Naive B cell (primary cell): ENCODE measurements at regions not wholly inside any gene's neighbourhood (a gene's known extent, or its start where the extent isn't known, plus 50 kb on each side); places are given as distances from the start of the nearest gene placed in this dataset.

Source experiments
- ATAC-seq, 2 donors: fragments of 150-1000 bp; cut with Tn5 transposase; 2 replicates each; pipeline ENCODE4 v1.10.0; 2021; ENCODE audit warnings: low read depth in 2 of 2, mild to moderate bottlenecking in 2 of 2, moderate library complexity in 2 of 2
- DNase-seq: peaks from one replicate; pipeline ENCODE4 v3.0.0; 2022
- H3K27ac Mint-ChIP-seq, 6 donors: one replicate each; pipeline ENCODE4 v1.8.0; 2020 to 2022; ENCODE audit warnings: mild to moderate bottlenecking in 6 of 6, mixed read lengths in 6 of 6, moderate library complexity in 5 of 6, inconsistent platforms in 2 of 6
- H3K27me3 Mint-ChIP-seq, 3 donors: one replicate each; pipeline ENCODE4 v1.8.0; 2021 to 2022; ENCODE audit warnings: mixed read lengths in 3 of 3, mild to moderate bottlenecking in 1 of 3
- H3K36me3 Mint-ChIP-seq, 2 donors: one replicate each; pipeline ENCODE4 v1.8.0; 2020 to 2022; ENCODE audit warnings: mixed read lengths in 2 of 2, inconsistent platforms in 1 of 2, mild to moderate bottlenecking in 1 of 2
- H3K4me1 Mint-ChIP-seq, 3 donors: one replicate each; pipeline ENCODE4 v1.8.0; 2020 to 2022; ENCODE audit warnings: mixed read lengths in 3 of 3, inconsistent platforms in 1 of 3, mild to moderate bottlenecking in 1 of 3, moderate library complexity in 1 of 3
- H3K4me3 Mint-ChIP-seq, 8 donors: one replicate each; pipeline ENCODE4 v1.8.0; 2020 to 2022; ENCODE audit warnings: mild to moderate bottlenecking in 8 of 8, mixed read lengths in 8 of 8, moderate library complexity in 8 of 8, inconsistent platforms in 2 of 8
- H3K9me3 Mint-ChIP-seq, 7 donors: one replicate each; pipeline ENCODE4 v1.8.0; 2020 to 2022; ENCODE audit warnings: mixed read lengths in 7 of 7, mild to moderate bottlenecking in 5 of 7, inconsistent platforms in 2 of 7, moderate library complexity in 1 of 7

GRCh38 chr2:238971318-238972145 lies 123.6 kb downstream of the TWIST2 start:
- ATAC-seq (no peak), DNase-seq (no peak)
- no peak overlapping the region for H3K4me3 Mint-ChIP-seq
- H3K4me1 Mint-ChIP-seq: peaks cover 0 to 3% (median 0%) of the 10 kb centered on the region in 3 donors
- peaks cover 4 to 26% (median 14%) of the 10 kb centered on the region in 7 donors for H3K9me3 Mint-ChIP-seq
- peaks cover 7 to 46% (median 24%) of the 10 kb centered on the region in 3 donors for H3K27me3 Mint-ChIP-seq
- H3K36me3 Mint-ChIP-seq: peaks cover 5 to 12% of the 10 kb centered on the region in 2 donors
- H3K27ac Mint-ChIP-seq: no peak overlapping the region

GRCh38 chr2:238972146-238972445 lies 124.2 kb downstream of the TWIST2 start:
- Mint-ChIP-seq H3K9me3 (peaks cover 4 to 31% (median 16%) of the 10 kb centered on the region in 7 donors), H3K36me3 (peaks cover 5 to 12% of the 10 kb centered on the region in 2 donors), H3K27me3 (peaks cover 5 to 46% (median 24%) of the 10 kb centered on the region in 3 donors), H3K4me3 (peak overlapping the region in 1 of 8 donors; percentile 34), H3K4me1 (peaks cover 0 to 3% (median 0%) of the 10 kb centered on the region in 3 donors), H3K27ac (no peak overlapping the region)
- ATAC-seq (no peak), DNase-seq (no peak)

- ATAC-seq: no peak
- H3K4me1 Mint-ChIP-seq: no peaks in the 10 kb centered on the region
Observed at GRCh38 chr2:238973038-238973739, 125.3 kb downstream of the TWIST2 start.

GRCh38 chr2:238974081-238974480 lies 126.2 kb downstream of the TWIST2 start:
- H3K36me3 Mint-ChIP-seq: peaks cover 5 to 12% of the 10 kb centered on the region in 2 donors
- H3K27me3 Mint-ChIP-seq: peaks cover 7 to 38% (median 24%) of the 10 kb centered on the region in 3 donors
- H3K9me3 Mint-ChIP-seq: peaks cover 4 to 31% (median 16%) of the 10 kb centered on the region in 7 donors
- DNase-seq (no peak), ATAC-seq (no peak)
- H3K4me1 Mint-ChIP-seq: no peaks in the 10 kb centered on the region
- H3K27ac Mint-ChIP-seq: no peak overlapping the region
- no peak overlapping the region for H3K4me3 Mint-ChIP-seq

More at GRCh38 chr2:238973038-238973739, 125.3 kb downstream of the TWIST2 start:
- Mint-ChIP-seq H3K4me3 (no peak overlapping the region), H3K9me3 (peaks cover 4 to 31% (median 16%) of the 10 kb centered on the region in 7 donors), H3K36me3 (peaks cover 5 to 12% of the 10 kb centered on the region in 2 donors), H3K27me3 (peaks cover 3 to 38% (median 24%) of the 10 kb centered on the region in 3 donors), H3K27ac (no peak overlapping the region)
- DNase-seq: no peak

- peaks cover 7 to 41% (median 22%) of the 10 kb centered on the region in 3 donors for H3K27me3 Mint-ChIP-seq
- DNase-seq: no peak
- no peak for ATAC-seq
- H3K36me3 Mint-ChIP-seq: peaks cover 5 to 12% of the 10 kb centered on the region in 2 donors
- no peak overlapping the region for H3K27ac Mint-ChIP-seq
- peaks cover 6 to 36% (median 16%) of the 10 kb centered on the region in 7 donors for H3K9me3 Mint-ChIP-seq
- H3K4me1 Mint-ChIP-seq: no peaks in the 10 kb centered on the region
- H3K4me3 Mint-ChIP-seq: no peak overlapping the region
Observed at GRCh38 chr2:238974501-238975166, 126.7 kb downstream of the TWIST2 start.

- Mint-ChIP-seq H3K4me1 (no peaks in the 10 kb centered on the region), H3K4me3 (no peak overlapping the region), H3K27me3 (peaks cover 7 to 41% (median 15%) of the 10 kb centered on the region in 3 donors), H3K9me3 (peaks cover 9 to 39% (median 16%) of the 10 kb centered on the region in 7 donors), H3K36me3 (peaks cover 5 to 12% of the 10 kb centered on the region in 2 donors), H3K27ac (no peak overlapping the region)
- DNase-seq (no peak), ATAC-seq (no peak)
Observed at GRCh38 chr2:238975408-238975807, 127.5 kb downstream of the TWIST2 start.

- Mint-ChIP-seq H3K27ac (no peak overlapping the region), H3K4me3 (no peak overlapping the region), H3K9me3 (peaks cover 12 to 44% (median 19%) of the 10 kb centered on the region in 7 donors), H3K27me3 (peaks cover 4 to 29% (median 5%) of the 10 kb centered on the region in 3 donors), H3K4me1 (no peaks in the 10 kb centered on the region), H3K36me3 (peaks cover 5 to 12% of the 10 kb centered on the region in 2 donors)
- DNase-seq: no peak
- no peak for ATAC-seq
Observed at GRCh38 chr2:238978497-238978896, 130.6 kb downstream of the TWIST2 start.

- no peak overlapping the region for H3K4me3 Mint-ChIP-seq
- ATAC-seq (no peak), DNase-seq (no peak)
- H3K36me3 Mint-ChIP-seq: peaks cover 5 to 12% of the 10 kb centered on the region in 2 donors
- H3K27me3 Mint-ChIP-seq: peaks cover 0 to 28% (median 8%) of the 10 kb centered on the region in 3 donors
- peaks cover 12 to 44% (median 17%) of the 10 kb centered on the region in 7 donors for H3K9me3 Mint-ChIP-seq
- no peaks in the 10 kb centered on the region for H3K4me1 Mint-ChIP-seq
- H3K27ac Mint-ChIP-seq: no peak overlapping the region
Observed at GRCh38 chr2:238979636-238980035, 131.8 kb downstream of the TWIST2 start.

- Mint-ChIP-seq H3K27ac (no peak overlapping the region), H3K36me3 (no peaks in the 10 kb centered on the region)
- no peak for ATAC-seq
Observed at GRCh38 chr2:238985041-238985729, 137.3 kb downstream of the TWIST2 start.

GRCh38 chr2:238985931-238986446 lies 138.1 kb downstream of the TWIST2 start:
- Mint-ChIP-seq H3K27me3 (peaks cover 20 to 30% (median 29%) of the 10 kb centered on the region in 3 donors), H3K9me3 (peaks cover 0 to 3% (median 1%) of the 10 kb centered on the region in 7 donors), H3K27ac (no peak overlapping the region), H3K36me3 (no peaks in the 10 kb centered on the region), H3K4me1 (no peaks in the 10 kb centered on the region), H3K4me3 (no peak overlapping the region)
- DNase-seq: no peak
- ATAC-seq: no peak

More at GRCh38 chr2:238985041-238985729, 137.3 kb downstream of the TWIST2 start:
- peaks cover 19 to 32% (median 30%) of the 10 kb centered on the region in 3 donors for H3K27me3 Mint-ChIP-seq
- no peak overlapping the region for H3K4me3 Mint-ChIP-seq
- no peaks in the 10 kb centered on the region for H3K4me1 Mint-ChIP-seq
- H3K9me3 Mint-ChIP-seq: peaks cover 0 to 5% (median 2%) of the 10 kb centered on the region in 7 donors
- no peak for DNase-seq

- no peak for DNase-seq
- Mint-ChIP-seq H3K27ac (no peak overlapping the region), H3K27me3 (peaks cover 27 to 30% (median 28%) of the 10 kb centered on the region in 3 donors), H3K4me3 (no peak overlapping the region), H3K9me3 (peaks cover 0 to 2% (median 0%) of the 10 kb centered on the region in 7 donors), H3K36me3 (no peaks in the 10 kb centered on the region), H3K4me1 (no peaks in the 10 kb centered on the region)
- no peak for ATAC-seq
Observed at GRCh38 chr2:238986491-238987351, 138.8 kb downstream of the TWIST2 start.
